IMR-90 (cell line): ENCODE measurements at regions not wholly inside any gene's neighbourhood (a gene's known extent, or its start where the extent isn't known, plus 50 kb on each side); places are given as distances from the start of the nearest gene placed in this dataset.

Experiments
- ATAC-seq: fragments of 200-7000 bp; cut with Tn5 transposase; 2 replicates; pipeline ENCODE4 v1.9.1; 2020; ENCODE audit warnings: low read depth, mild to moderate bottlenecking, moderate library complexity
- BruUV-seq: library from RNA; stranded (reverse); fragments of 400-500 nt; replicated peaks from 2 replicates; lab custom pipeline; 2021; lab: Mats Ljungman, UMichigan
- CTCF ChIA-PET: fragments of 300-600 bp; formaldehyde crosslinking; extraction: SDS; loops from one replicate; lab custom pipeline; 2021; ENCODE audit warnings: antibody characterized with exemption; lab: Yijun Ruan, JAX
- POLR2A ChIA-PET: fragments of 300-600 bp; sonication (Branson Sonifier 250); formaldehyde crosslinking; loops from one replicate; lab custom pipeline; 2022; ENCODE audit warnings: antibody characterized with exemption; ENCODE audit not compliant: unreplicated experiment; lab: Charles Lee
- DNase-seq: peaks from one replicate; pipeline ENCODE4 v3.0.0; 2013
- H2AFZ ChIP-seq: replicated peaks from 2 replicates; pipeline ENCODE3; 2013; ENCODE audit warnings: low read length, mild to moderate bottlenecking; ENCODE audit not compliant: poor library complexity
- H2AK5ac ChIP-seq: 2 replicates; pipeline ENCODE4 v1.6.1; 2013; ENCODE audit warnings: low read depth, low read length, inconsistent platforms
- H2AK9ac ChIP-seq: replicated peaks from 2 replicates; pipeline ENCODE3; 2013; ENCODE audit warnings: mild to moderate bottlenecking, low read depth, low read length, moderate library complexity; ENCODE audit not compliant: poor library complexity
- H2BK120ac ChIP-seq: 2 replicates; pipeline ENCODE4 v1.6.1; 2013; ENCODE audit warnings: low read depth, low read length, inconsistent platforms
- H2BK15ac ChIP-seq: 3 replicates; pipeline ENCODE4 v1.6.1; 2013; ENCODE audit warnings: low read depth, low read length, inconsistent platforms
- H2BK20ac ChIP-seq: 2 replicates; pipeline ENCODE4 v1.6.1; 2013; ENCODE audit warnings: low read depth, mild to moderate bottlenecking, inconsistent platforms, low read length, moderate library complexity
- H2BK5ac ChIP-seq: 2 replicates; pipeline ENCODE4 v1.6.1; 2013; ENCODE audit warnings: mild to moderate bottlenecking, low read depth, low read length, inconsistent platforms; ENCODE audit not compliant: poor library complexity, severe bottlenecking
- H3K14ac ChIP-seq: replicated peaks from 2 replicates; pipeline ENCODE4 v1.6.1; 2013; ENCODE audit warnings: low read depth, low read length, inconsistent platforms
- H3K18ac ChIP-seq: 2 replicates; pipeline ENCODE4 v1.6.1; 2013; ENCODE audit warnings: low read depth, low read length, control low read depth
- H3K23ac ChIP-seq: 2 replicates; pipeline ENCODE4 v1.6.1; 2013; ENCODE audit warnings: low read depth, low read length, inconsistent platforms
- H3K27ac ChIP-seq: 2 replicates; pipeline ENCODE4 v1.5.1; 2013; ENCODE audit warnings: mild to moderate bottlenecking, control low read depth, low read length; ENCODE audit not compliant: insufficient read depth
- H3K27me3 ChIP-seq: 2 replicates; pipeline ENCODE4 v1.6.1; 2013; ENCODE audit warnings: low read length; ENCODE audit not compliant: control insufficient read depth, insufficient read depth
- H3K36me3 ChIP-seq: 2 replicates; pipeline ENCODE4 v1.6.1; 2013; ENCODE audit warnings: low read length, mixed read lengths; ENCODE audit not compliant: control insufficient read depth, insufficient read depth
- H3K4ac ChIP-seq: 2 replicates; pipeline ENCODE4 v1.6.1; 2013; ENCODE audit warnings: low read depth, low read length, inconsistent platforms
- H3K4me1 ChIP-seq: 2 replicates; pipeline ENCODE4 v1.6.1; 2013; ENCODE audit warnings: low read length, mixed read lengths; ENCODE audit not compliant: control insufficient read depth, insufficient read depth
- H3K4me2 ChIP-seq: 2 replicates; pipeline ENCODE4 v1.6.1; 2013; ENCODE audit warnings: low read depth, mild to moderate bottlenecking, control low read depth, low read length, moderate library complexity
- H3K4me3 ChIP-seq: 2 replicates; pipeline ENCODE4 v1.5.1; 2013; ENCODE audit warnings: low read depth, mild to moderate bottlenecking, control low read depth, low read length, moderate library complexity; ENCODE audit not compliant: insufficient read depth
- H3K56ac ChIP-seq: 2 replicates; pipeline ENCODE4 v1.6.1; 2013; ENCODE audit warnings: low read length, inconsistent platforms; ENCODE audit not compliant: insufficient read depth; ENCODE audit errors: extremely low read depth
- H3K79me1 ChIP-seq, 2 experiments: 2 replicates each; pipeline ENCODE4 v1.6.1; 2013; ENCODE audit warnings: low read length in 2 of 2, inconsistent platforms in 1 of 2, low read depth in 1 of 2
- H3K9ac ChIP-seq: 2 replicates; pipeline ENCODE4 v1.6.1; 2013; ENCODE audit warnings: low read depth, low read length, control low read depth
- H3K9me1 ChIP-seq: 2 replicates; pipeline ENCODE4 v1.6.1; 2013; ENCODE audit warnings: low read length, inconsistent platforms; ENCODE audit not compliant: insufficient read depth
- H3K9me3 ChIP-seq: 2 replicates; pipeline ENCODE4 v1.6.1; 2013; ENCODE audit warnings: low read length; ENCODE audit not compliant: control insufficient read depth, insufficient read depth
- H4K20me1 ChIP-seq: 2 replicates; pipeline ENCODE4 v1.6.1; 2013; ENCODE audit warnings: low read length, inconsistent platforms; ENCODE audit not compliant: insufficient read depth
- H4K5ac ChIP-seq: 2 replicates; pipeline ENCODE4 v1.6.1; 2013; ENCODE audit warnings: mild to moderate bottlenecking, low read depth, low read length, control low read depth
- H4K8ac ChIP-seq, 2 experiments: 2 replicates each; pipeline ENCODE4 v1.6.1; 2013; ENCODE audit warnings: low read depth in 2 of 2, low read length in 2 of 2, control low read depth in 1 of 2, inconsistent platforms in 1 of 2
- H4K91ac ChIP-seq: 2 replicates; pipeline ENCODE4 v1.6.1; 2013; ENCODE audit warnings: low read depth, low read length, inconsistent platforms; ENCODE audit not compliant: insufficient read depth
- BHLHE40 ChIP-seq: fragments of 150-350 bp; IDR thresholded peaks from 2 replicates; pipeline ENCODE4 v1.6.1; 2016; ENCODE audit warnings: mild to moderate bottlenecking, low read depth, low read length
- CEBPB ChIP-seq: IDR thresholded peaks from 2 replicates; pipeline ENCODE4 v1.6.1; 2012; ENCODE audit warnings: low read depth, low read length, improper control_type of control experiment
- CHD1 ChIP-seq: IDR thresholded peaks from 2 replicates; pipeline ENCODE4 v1.6.1; 2012; ENCODE audit warnings: low read depth, low read length, improper control_type of control experiment
- CTCF ChIP-seq: conservative IDR thresholded peaks from 2 replicates; pipeline ENCODE4 v1.5.1; 2012; ENCODE audit warnings: mild to moderate bottlenecking, low read depth, low read length, improper control_type of control experiment
- FOS ChIP-seq: fragments of 150-350 bp; IDR thresholded peaks from 2 replicates; pipeline ENCODE4 v1.6.1; 2016; ENCODE audit warnings: low read depth, low read length
- MAFK ChIP-seq: IDR thresholded peaks from 2 replicates; pipeline ENCODE4 v1.6.1; 2012; ENCODE audit warnings: low read depth, low read length, improper control_type of control experiment
- MAZ ChIP-seq: IDR thresholded peaks from 2 replicates; pipeline ENCODE4 v1.6.1; 2012; ENCODE audit warnings: low read depth, mild to moderate bottlenecking, low read length, improper control_type of control experiment, moderate library complexity, borderline replicate concordance
- MXI1 ChIP-seq: IDR thresholded peaks from 2 replicates; pipeline ENCODE4 v1.6.1; 2012; ENCODE audit warnings: low read depth, mild to moderate bottlenecking, low read length, moderate library complexity, borderline replicate concordance
- NFE2L2 ChIP-seq: fragments of 150-350 bp; IDR thresholded peaks from 2 replicates; pipeline ENCODE4 v1.6.1; 2016; ENCODE audit warnings: low read depth, mild to moderate bottlenecking, low read length
- POLR2A ChIP-seq: IDR thresholded peaks from 2 replicates; pipeline ENCODE4 v1.6.1; 2012; ENCODE audit warnings: mild to moderate bottlenecking, low read depth, low read length
- RAD21 ChIP-seq: IDR thresholded peaks from 2 replicates; pipeline ENCODE4 v1.6.1; 2012; ENCODE audit warnings: low read length, improper control_type of control experiment
- RCOR1 ChIP-seq: IDR thresholded peaks from 2 replicates; pipeline ENCODE4 v1.6.1; 2012; ENCODE audit warnings: mild to moderate bottlenecking, low read length, improper control_type of control experiment; ENCODE audit not compliant: insufficient replicate concordance
- RFX5 ChIP-seq: IDR thresholded peaks from 2 replicates; pipeline ENCODE4 v1.8.0; 2012; ENCODE audit warnings: low read depth, mild to moderate bottlenecking, low read length, moderate library complexity
- SMC3 ChIP-seq: fragments of 150-350 bp; IDR thresholded peaks from 2 replicates; pipeline ENCODE4 v1.6.1; 2016; ENCODE audit warnings: low read depth, mild to moderate bottlenecking, antibody characterized with exemption, low read length, moderate library complexity
- USF2 ChIP-seq: fragments of 150-350 bp; IDR thresholded peaks from 2 replicates; pipeline ENCODE4 v1.6.1; 2017; ENCODE audit warnings: mild to moderate bottlenecking, antibody characterized with exemption, low read length, low read depth
- WGBS, 2 experiments: methylation state at CpG; one replicate each; pipeline versions ENCODE4 v1.1.5 to v1.1.7; 2013; ENCODE audit warnings: missing lambda C conversion rate in 2 of 2; ENCODE audit not compliant: insufficient read length in 1 of 2; ENCODE audit errors: extremely low coverage in 2 of 2; 5-methylcytosine and 5-hydroxymethylcytosine counted together
- dilution Hi-C: fragments of 300-500 bp; cut with HindIII; formaldehyde crosslinking; loops from one replicate; pipeline ENCODE4 v1.14.3; 2018; ENCODE audit warnings: low sequenced_read_pairs; ENCODE audit not compliant: unreplicated experiment
- in situ Hi-C: fragments of 300-500 bp; cut with MboI; formaldehyde crosslinking; loops from 3 replicates; pipeline ENCODE4 v1.14.3; 2019; ENCODE audit warnings: low sequenced_read_pairs, inconsistent platforms, mixed read lengths
- intact Hi-C: fragments of 100-400 bp; cut with micrococcal nuclease; formaldehyde crosslinking; loops from 2 replicates; pipeline ENCODE4 v1.10.0; 2022
- TF ChIP-seq, protein P1 (sequence below): fragments of 150-350 bp; IDR thresholded peaks from 2 replicates; pipeline ENCODE4 v1.6.1; 2016; ENCODE audit warnings: low read depth, mild to moderate bottlenecking, low read length, moderate library complexity, borderline replicate concordance

DNA sequence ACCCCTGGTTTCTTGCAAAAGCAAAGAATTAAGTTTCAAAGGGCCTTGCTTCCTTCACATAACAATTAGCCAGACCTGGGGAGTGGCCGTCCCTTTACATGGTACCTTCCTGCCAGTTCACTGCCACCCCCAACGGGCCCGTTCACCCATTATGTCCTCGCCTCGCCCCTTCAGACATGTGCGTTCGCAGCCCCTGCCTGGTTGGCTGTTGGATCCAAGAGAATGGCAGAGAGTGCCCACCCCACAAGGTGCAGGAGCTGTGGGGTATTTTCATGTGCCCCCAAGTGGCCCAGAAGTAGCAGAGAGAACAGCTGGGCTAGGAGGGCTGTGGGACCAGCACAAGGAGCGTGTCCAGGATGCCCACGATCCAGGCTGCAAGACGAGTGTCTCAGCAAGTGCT is 422.9 kb upstream of the SULF2 start:
- H3K56ac ChIP-seq = no peak overlapping the region
- H4K91ac ChIP-seq = no peak overlapping the region
- H3K4me3 ChIP-seq = no peak overlapping the region
- no peak overlapping the region for H3K18ac ChIP-seq
- H3K9ac ChIP-seq = no peak overlapping the region
- BruUV-seq = no TSS peak
- no peak overlapping the region for H2BK15ac ChIP-seq
- H3K14ac ChIP-seq = no peak overlapping the region
- H3K4me2 ChIP-seq = no peak overlapping the region
- H2BK120ac ChIP-seq = no peak overlapping the region
- dilution Hi-C loops = no loop called here
- no peak overlapping the region for H2AK9ac ChIP-seq
- H2BK5ac ChIP-seq = no peak overlapping the region
- no peak for TF ChIP-seq MAZ
- TF ChIP-seq USF2 = no peak
- no peak for TF ChIP-seq MAFK
- TF ChIP-seq CTCF = no peak
- TF ChIP-seq BHLHE40 = no peak
- TF ChIP-seq RFX5 = no peak
- no peak for TF ChIP-seq CHD1
- no peak for TF ChIP-seq POLR2A
- TF ChIP-seq CEBPB = no peak
- no peak for TF ChIP-seq RAD21
- TF ChIP-seq SMC3 = no peak
- no peak for TF ChIP-seq NFE2L2
- no peak for TF ChIP-seq RCOR1
- no peak for TF ChIP-seq FOS
- TF ChIP-seq, protein P1, sequence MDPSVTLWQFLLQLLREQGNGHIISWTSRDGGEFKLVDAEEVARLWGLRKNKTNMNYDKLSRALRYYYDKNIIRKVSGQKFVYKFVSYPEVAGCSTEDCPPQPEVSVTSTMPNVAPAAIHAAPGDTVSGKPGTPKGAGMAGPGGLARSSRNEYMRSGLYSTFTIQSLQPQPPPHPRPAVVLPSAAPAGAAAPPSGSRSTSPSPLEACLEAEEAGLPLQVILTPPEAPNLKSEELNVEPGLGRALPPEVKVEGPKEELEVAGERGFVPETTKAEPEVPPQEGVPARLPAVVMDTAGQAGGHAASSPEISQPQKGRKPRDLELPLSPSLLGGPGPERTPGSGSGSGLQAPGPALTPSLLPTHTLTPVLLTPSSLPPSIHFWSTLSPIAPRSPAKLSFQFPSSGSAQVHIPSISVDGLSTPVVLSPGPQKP = no peak
- TF ChIP-seq MXI1 = no peak
- no peak overlapping the region for H2AFZ ChIP-seq
- H3K79me1 ChIP-seq = no peaks in the 10 kb centered on the region
- no peaks in the 10 kb centered on the region for H4K20me1 ChIP-seq
- H3K36me3 ChIP-seq = no peaks in the 10 kb centered on the region
- no peak overlapping the region for H3K23ac ChIP-seq
- no peak overlapping the region for H4K8ac ChIP-seq
- no peak overlapping the region for H2AK5ac ChIP-seq
- POLR2A ChIA-PET = no interaction called here
- no peaks in the 10 kb centered on the region; the same call in 1 of the 2 replicates for H3K27me3 ChIP-seq
- ATAC-seq (no peak), DNase-seq (no peak)
- intact Hi-C loops = no loop called here
- H4K5ac ChIP-seq = no peak overlapping the region
- no peak overlapping the region for H2BK20ac ChIP-seq
- no peak overlapping the region for H3K27ac ChIP-seq
- no peaks in the 10 kb centered on the region for H3K9me1 ChIP-seq
- CTCF ChIA-PET = no interaction called here
- WGBS, 2 experiments = 60% methylated on average over 2 of the region's 10 CpGs; no CpG with 5 or more reads in 1 of the 2 experiments
- in situ Hi-C loops = no loop called here
- H3K9me3 ChIP-seq = no peaks in the 10 kb centered on the region
- H3K4me1 ChIP-seq = no peaks in the 10 kb centered on the region
- H3K4ac ChIP-seq = no peak overlapping the region
